Neural progenitor cell (in vitro differentiated cells): ENCODE measurements at regions not wholly inside any gene's neighbourhood (a gene's known extent, or its start where the extent isn't known, plus 50 kb on each side); places are given as distances from the start of the nearest gene placed in this dataset.

Experiments
- CTCF ChIP-seq: fragments of 200-600 bp; sonication (generic); IDR thresholded peaks from 2 replicates; pipeline ENCODE4 v1.5.1; 2017; ENCODE audit warnings: antibody characterized with exemption, mild to moderate bottlenecking
- EZH2 ChIP-seq: fragments of 200-600 bp; sonication (generic); IDR thresholded peaks from 2 replicates; pipeline ENCODE4 v1.6.1; 2017; ENCODE audit warnings: antibody characterized with exemption, mild to moderate bottlenecking, moderate library complexity
- EZH2phosphoT487 ChIP-seq: fragments of 200-600 bp; sonication (generic); IDR thresholded peaks from 2 replicates; pipeline ENCODE4 v1.6.1; 2017; ENCODE audit warnings: antibody characterized with exemption

GRCh38 chr6:47426524-47427302 lies 50.9 kb upstream of the CD2AP start:
- no peak for TF ChIP-seq CTCF
- no peak for TF ChIP-seq EZH2phosphoT487
- TF ChIP-seq EZH2, result no peak
